CMK (cell line): ENCODE measurements at regions not wholly inside any gene's neighbourhood (a gene's known extent, or its start where the extent isn't known, plus 50 kb on each side); places are given as distances from the start of the nearest gene placed in this dataset.
"Not testable (repeated sequence)": the region's sequence is repeated elsewhere in the genome, so short reads cannot be mapped to it uniquely, and the experiment has no call there.

Source experiments
- DNase-seq: peaks from one replicate; pipeline ENCODE4 v3.0.0-alpha.2; 2010; ENCODE audit warnings: low read depth

DNA sequence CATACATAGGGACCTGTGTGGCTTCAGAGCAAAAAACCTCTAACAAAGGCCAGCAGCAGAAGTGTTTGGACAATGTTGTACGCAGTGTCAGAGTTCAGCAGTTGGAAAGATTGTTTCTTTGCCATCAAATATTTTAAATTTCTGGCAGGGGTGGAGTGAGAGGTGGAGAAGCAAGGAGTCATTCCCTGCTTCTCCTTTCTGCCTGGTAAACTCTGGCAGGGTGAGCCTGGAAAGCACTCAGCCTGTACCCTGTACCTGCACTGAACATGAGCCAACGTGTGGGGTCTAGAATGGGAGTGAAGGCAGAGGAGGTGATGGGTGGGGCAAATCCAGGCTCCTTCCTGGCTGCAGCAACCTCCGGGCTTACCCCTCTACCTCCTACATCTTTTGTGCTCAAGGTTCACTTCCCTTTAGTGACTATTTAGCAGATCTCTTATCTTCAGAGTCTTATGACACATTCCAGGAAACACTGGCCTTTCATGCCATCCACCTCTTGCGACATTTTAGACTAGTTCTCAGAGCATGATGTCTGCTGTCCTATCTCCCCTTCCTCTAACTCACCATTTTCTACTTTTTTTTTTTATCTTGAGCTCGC, 445.0 kb upstream of the PIK3R1 start:
- DNase-seq, result peak; percentile 30

DNA sequence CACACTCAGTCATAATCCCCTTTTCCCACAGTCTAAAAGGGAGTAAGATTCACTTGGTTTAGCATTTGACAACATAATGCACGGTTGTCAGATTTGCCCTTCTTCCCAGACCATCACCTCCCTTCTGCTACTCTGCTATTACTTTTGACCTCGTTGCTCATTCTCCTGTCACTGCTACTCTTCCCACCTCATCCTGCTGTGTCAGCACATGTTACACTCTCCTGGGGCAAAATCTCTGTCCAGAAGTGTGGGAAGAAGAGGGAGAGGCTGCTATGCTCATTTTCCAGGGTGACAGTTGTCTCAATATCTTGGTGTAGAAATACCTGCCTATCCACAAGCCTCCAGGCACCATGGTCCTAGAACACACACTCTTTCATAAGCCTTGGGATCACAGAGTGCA, 449.9 kb upstream of the PIK3R1 start:
- no peak for DNase-seq

DNA sequence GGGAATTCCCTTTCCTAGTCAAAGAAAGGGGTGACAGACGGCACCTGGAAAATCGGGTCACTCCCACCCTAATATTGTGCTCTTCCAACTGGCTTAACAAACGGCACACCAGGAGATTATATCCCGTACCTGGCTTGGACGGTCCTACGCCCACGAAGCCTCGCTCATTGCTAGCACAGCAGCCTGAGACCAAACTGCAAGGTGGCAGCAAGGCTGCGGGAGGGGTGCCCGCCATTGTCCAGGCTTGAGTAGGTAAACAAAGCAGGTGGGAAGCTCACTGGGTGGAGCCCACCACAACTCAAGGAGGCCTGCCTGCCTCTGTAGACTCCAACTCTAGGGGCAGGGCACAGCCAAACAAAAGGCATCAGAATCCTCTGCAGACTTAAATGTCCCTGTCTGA, 457.8 kb upstream of the PIK3R1 start:
- DNase-seq, result not testable (repeated sequence)

DNA sequence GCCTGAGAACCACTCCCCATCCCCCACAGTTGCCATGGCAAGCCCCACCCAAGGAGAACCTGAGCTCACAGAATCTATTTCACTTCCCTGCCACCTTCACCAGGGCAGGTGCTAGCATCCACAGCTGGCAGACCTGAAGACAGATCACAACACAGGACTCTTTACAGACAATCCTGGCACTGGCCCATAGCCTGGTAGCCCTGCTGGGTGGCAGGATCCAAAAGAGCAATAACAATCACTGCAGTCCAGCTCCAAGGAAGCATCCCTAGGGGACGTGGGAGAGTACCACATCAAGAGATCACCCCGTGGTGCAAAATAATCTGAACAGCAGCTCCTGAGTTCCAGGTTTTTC, 463.2 kb upstream of the PIK3R1 start:
- no peak for DNase-seq

DNA sequence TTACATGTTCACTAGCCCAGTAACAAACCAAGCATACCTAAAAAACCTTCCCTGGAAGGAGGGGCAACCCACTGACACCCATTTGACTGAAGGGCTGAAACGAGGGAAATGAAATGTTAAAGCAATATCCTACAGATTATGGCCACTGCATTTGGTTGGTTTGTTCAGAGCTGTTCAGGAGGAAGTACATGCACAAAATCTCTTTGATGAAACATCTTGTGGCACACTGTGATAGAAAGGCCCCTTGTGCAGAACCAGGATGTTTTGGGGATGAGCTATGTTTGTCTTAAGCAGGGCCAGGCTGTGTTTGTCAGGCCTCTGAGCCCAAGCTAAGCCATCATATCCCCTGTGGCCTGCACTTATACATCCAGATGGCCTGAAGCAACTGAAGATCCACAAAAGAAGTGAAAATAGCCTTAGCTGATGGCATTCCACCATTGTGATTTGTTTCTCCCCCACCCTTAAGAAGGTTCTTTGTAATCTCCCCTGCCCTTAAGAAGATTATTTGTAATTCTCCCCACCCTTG, 467.3 kb upstream of the PIK3R1 start:
- DNase-seq, result no peak

DNA sequence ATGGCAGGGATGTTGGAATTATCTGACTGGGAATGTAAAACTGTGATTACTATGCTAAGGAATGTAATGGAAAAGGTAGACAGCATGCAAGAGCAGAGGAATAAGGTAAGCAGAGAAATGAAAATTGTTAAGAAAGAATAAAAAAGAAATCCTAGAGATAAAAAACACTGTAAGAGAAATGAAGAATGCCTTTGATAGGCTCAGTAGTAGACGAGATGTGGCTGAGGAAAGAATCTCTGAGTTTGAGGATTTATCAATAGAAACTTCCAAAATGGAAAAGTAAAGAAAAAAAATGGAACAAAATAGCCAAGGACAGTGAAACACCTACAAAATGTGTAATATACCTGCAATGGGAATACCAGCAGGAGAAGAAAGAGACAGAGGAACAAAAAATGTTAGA, 468.5 kb upstream of the PIK3R1 start:
- no peak for DNase-seq

DNA sequence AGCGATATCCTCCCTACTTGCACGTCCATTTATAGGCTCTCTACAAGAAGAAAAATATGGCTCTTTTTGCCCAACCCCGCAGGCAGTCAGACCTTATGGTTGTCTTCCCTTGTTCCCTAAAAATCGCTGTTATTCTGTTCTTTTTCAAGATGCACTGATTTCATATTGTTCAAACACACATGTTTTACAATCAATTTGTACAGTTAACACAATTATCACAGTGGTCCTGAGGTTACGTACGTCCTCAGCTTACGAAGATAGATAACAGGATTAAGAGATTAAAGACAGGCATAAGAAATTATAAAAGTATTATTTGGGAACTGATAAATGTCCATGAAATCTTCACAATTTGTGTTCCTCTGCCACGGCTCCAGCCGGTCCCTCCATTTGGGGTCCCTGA, 468.9 kb upstream of the PIK3R1 start:
- DNase-seq, result not testable (repeated sequence)

DNA sequence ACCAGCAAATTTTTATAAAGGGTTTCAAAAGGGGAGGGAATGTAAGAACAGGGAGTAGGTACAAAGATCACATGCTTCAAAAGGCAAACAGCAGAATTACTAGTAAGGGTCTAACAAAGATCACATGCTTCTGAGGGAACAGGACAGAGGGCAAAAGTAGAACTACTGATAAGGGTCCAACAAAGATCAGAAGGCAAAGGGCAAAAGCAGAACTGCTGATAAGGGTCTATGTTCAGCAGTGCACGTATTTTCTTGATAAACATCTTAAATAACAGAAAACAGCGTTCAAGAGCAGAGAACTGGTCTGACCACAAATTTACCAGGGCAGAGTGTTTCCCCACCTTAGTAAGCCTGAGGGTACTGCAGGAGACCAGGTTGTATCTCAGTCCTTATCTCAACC, 469.5 kb upstream of the PIK3R1 start:
- DNase-seq, result no peak

DNA sequence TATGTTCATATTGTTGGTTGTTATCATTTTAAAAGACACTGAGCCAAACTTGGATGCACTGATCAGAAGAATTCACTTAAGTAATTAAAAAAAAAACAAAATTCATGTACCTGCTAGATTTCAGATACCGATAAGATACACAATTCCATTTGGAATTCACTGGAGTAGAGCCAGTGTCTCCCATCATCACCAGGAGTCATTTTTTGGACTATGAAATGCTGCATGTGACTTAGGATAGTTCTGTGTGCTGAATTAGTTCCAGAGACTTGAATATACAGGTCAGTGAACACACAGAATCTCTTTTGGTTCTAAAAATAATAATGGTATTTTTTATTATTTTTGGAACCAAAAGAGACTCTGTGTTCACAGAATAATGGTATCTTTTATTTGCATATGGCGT, 482.6 kb upstream of the PIK3R1 start:
- no peak for DNase-seq

DNA sequence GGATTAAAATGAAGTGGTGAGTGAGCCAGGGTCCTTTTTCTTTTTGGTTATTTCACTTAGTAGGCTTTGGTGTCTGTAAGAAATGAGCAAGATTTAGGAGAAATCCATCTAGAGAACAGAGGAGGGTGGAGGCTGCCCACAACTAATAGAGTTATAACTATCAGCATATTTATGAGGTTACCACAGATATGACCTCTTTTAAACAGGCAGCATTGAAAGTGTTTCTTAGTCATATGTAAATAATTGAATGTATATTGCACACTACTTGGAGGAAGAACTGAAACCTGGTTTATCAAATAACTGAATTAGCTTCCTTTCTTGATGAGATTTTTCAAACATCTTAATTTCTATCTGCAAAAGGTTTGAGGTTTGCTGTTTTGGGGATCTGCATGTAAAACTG, 483.1 kb upstream of the PIK3R1 start:
- DNase-seq, result no peak

DNA sequence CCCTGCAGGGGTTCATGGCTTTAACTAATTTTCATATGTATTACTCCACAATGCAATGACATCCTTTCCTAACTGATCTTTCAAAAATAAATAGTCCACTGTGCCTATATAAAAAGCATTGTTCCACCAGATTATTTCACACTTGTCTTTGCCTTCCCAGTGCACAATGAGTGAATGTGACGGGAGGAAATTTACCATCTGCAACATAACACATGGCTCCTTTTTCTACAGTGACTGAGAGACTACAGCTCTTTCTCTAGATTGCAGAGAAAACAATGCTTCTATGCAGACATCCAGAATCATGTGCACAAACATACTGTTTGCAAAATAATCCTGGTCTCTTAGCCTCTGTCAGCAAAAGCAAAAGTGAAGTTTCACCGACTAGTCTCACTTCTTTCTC, 483.7 kb upstream of the PIK3R1 start:
- DNase-seq, result no peak

DNA sequence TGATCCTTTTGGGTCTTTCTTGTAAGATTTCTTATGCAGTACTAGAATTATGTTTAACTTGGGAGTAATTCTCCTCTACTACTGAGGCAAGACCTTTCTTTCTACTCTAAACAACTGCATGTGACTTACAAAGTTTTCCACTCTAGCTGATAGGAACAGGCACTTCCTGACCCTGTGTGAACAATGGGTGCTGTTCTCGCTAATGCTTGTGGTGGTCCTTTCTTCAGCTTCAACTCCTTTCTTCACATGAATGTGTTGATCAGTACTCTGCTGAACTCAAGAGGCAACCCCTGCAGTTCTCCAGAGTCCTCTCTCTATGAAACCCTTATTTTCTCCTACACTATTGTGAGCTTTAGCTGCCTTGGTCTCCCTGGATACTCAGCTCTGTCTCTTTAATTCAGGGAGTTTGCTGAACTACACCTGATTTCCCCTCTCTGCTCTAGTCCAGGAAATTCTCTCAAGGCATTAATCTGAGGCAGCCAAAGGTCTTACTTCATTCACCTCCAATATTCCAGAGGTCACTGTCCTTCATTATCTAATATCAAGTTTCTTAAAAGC, 484.6 kb upstream of the PIK3R1 start:
- DNase-seq, result no peak

DNA sequence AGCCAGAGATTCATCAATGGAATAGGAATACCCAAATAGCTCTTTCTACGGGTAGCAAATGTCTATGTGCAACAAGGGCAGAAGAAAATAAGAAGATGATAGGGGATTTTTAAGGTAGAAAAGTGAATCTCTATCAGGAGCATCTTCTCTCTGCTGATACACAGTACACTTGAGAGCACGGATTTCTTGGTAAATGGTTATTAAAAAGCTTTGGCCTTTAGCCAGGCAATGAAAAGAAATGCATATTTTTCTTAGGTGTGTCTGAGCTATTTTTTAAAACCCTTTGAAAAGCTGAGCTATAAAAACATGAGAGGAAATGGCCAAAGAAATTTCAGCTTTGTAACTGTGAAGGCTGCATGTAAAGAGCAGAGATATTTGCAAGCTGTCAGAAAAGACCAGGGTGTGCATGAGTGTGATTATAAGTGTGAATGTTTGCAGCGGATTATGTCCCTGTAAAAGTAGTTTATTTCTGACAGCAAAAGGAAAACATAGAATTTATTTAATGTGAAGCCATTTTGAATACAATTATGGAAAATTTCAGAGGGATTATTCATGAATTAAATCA, 487.1 kb upstream of the PIK3R1 start:
- DNase-seq, result no peak

DNA sequence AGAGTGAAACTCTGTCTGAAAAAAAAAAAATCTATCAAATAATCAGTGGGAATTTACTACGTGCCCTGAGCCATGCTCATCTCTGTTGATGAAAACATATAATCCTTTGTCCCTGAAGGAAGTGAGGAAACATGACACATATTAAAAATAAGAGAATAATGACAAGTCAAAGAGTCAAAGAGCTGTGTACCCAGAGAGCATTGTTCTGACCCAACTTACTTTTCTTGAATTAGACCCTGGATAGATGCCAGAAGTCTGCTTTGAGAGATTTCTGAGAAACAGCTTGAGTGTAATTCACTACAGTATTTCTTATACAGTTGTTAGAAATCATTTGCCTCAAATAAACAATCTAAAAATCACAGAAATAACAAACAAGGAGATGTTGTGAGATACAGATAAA, 490.0 kb upstream of the PIK3R1 start:
- DNase-seq, result no peak

DNA sequence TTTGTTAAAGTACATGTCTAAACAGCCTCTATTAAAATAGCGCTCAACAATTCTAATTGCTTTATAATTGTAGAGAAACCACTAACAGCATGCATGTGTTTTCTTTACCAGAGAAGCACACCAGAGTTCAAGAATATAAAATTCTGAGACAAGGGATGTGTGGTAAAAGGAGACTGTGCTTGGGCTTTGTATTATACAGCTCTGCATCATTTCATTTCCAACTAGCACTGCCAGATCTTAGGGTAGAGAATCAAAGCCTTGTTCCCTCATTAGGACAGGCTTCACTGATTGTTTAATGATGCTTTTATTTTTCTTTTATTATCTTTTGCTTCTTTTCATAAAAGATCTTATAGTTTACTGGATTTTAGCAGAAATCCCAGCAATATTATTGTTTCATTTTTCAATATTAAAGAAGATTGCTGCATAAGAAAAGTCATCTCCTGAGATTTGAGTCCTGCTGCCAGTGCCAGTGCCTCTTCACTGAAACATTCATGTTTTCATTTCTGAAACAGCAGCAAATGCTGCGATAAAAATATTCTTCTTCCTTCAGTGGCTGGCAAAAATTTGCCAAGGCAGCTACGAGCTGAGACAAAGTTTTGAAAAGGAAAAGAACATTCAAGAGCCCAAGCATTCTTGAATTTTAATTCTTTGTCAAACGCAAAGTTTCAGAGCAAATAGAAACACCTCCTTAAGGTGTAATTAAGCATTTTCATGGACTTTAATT, 491.0 kb upstream of the PIK3R1 start:
- DNase-seq, result no peak

DNA sequence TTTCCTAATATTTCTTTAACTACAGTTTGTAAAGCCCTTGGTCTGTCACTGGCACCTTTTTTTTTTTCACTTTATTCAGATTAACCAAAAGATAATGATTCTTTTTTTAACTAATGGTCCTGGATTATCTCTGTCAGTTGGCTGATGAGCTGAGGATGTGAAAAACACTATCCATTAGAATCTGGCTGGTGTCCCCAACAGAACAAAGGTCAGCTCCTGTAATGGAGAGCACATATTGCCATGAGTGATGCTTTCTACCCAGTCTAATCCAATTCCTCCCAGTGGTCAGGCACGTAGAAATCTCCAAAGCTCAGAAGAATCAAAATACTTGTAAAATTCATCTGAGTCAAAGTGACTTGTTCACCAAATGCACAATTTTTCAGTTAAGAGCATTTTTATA, 491.7 kb upstream of the PIK3R1 start:
- DNase-seq, result no peak

DNA sequence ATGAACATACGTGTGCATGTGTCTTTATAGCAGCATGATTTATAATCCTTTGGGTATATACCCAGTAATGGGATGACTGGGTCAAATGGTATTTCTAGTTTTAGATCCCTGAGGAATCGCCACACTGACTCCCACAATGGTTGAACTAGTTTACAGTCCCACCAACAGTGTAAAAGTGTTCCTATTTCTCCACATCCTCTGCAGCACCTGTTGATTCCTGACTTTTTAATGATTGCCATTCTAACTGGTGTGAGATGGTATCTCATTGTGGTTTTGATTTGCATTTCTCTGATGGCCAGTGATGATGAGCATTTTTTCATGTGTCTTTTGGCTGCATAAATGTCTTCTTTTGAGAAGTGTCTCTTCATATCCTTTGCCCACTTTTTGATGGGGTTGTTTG, 493.0 kb upstream of the PIK3R1 start:
- DNase-seq, result not testable (repeated sequence)

DNA sequence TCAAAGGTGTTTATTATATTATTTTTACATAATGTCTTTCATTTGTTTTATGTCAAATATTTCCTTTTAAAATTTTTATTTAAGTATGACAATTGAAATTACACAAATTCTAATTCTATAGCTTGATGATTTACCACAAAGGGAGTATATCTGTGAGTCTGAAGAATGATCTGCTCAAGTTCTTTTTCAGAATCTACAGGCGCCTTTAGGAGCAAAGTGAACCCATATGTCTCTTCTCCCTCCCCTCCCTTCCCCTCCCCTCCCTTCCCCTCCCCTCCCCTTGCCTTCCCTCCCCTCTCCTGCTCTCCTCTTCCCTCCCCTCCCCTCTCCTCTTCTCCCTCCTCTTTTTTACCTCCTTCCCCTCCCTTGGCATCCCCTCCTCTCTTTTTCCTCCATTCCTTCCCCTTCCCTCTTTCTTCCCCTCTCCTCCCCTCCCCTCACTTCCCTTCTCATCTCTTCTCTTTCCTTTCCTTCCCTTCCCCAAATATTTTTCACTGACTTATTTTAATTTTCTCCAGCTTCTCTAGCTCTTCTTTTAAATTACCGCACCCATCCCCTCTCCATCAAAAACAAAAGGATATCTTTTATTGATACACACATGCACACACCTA, 495.3 kb upstream of the PIK3R1 start:
- no peak for DNase-seq

DNA sequence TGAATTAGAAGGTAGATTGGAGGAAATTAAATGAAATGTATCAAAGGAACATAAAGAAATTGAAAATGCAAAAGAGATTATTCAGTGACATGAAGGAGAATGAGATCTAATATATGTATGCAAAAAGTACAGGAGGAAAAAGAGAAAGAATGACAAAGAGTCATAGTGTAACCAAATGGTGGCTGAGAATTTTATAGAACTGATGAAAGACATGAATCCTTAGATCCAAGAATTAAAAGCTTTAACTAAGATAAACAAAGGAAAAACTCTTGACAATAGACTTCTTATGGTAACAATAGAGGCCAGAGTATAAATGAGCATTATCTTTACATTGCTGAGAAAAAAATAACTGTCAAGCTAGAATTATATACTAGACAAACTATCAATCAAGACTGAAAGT, 505.4 kb upstream of the CD180 start:
- DNase-seq, result no peak

DNA sequence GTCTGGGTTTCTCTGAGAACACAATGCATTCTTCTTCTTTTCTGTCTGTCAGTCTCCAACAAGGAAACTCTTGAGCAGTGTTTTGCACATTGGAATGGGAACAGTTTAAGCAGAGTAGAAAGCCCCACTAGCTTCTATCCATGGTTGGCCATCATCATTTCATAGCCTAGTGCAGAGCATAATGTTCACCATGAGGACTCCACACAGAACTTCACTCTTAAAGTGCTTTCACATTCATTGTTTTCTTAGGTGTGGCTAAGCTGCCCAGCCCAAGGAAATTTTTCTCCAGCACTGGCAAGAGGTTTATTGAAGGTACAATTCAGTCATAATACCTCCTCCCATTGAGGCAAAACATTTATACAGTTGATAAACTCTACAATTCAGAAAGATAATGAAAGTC, 503.0 kb upstream of the CD180 start:
- DNase-seq, result no peak

DNA sequence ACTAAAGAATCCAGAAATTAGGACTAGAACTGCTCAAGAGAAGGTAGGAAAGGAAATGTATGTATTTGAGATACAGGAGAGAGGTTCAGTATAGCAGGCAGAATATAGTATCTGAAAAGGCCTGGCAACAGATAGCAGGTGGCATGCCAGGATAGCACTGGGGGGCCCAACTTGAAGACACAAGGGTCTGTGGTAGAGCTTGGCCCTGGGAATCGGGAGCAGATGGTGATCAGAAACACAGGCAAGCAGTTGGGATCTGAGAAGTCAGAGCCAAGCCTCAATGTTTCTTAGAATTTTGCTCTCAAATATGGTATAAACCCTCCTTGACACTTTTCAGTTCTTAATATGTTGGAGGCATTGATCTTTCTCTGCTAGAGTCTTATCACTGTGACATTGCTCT, 499.8 kb upstream of the CD180 start:
- DNase-seq, result no peak

DNA sequence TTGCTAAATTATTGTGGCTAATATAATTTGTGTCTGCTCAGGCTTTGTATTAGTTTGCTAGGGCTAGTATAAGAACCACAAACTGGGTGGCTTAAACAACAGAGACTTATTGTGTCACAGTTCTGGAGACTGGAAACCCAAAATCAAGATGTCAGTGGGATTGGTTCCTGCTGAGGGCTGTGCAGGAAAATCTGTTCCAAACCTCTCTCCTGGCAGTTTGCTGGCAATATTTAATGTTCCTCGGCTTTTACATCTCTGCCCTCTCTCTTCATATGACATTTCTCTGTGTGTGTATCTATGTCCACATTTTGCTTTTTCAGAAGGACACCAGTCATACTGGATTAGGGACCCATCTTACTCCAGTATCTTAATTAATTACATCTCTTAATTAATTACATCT, 498.8 kb upstream of the CD180 start:
- no peak for DNase-seq

DNA sequence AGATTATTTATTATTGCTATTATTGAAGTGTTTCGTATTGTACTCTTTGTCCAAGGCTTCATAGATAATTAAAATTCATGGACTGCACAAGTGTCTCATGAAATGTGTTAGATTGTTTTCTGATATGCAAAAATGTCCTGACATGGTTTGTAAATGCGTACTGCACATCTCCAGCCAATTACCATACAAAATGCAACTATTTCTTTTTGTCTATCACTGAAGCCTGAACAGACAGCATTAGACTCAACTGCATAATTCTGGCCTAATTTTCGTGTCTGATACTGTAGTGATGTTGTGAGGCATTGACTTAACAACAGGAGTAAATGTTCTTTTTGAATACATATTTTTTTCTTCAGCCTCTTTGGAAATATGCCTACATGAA, 498.2 kb upstream of the CD180 start:
- no peak for DNase-seq
